NCI-H82 (cell line): ENCODE measurements at regions not wholly inside any gene's neighbourhood (a gene's known extent, or its start where the extent isn't known, plus 50 kb on each side); places are given as distances from the start of the nearest gene placed in this dataset.

Experiments
- DNase-seq: peaks from one replicate; lab custom pipeline; 2025; lab: John Stamatoyannopoulos, UW

- no peak for DNase-seq
Measured at GRCh38 chr13:75050419-75051046, 431.4 kb downstream of the TBC1D4 start.

- DNase-seq, result no peak
Measured at GRCh38 chr13:75049735-75050335, 432.1 kb downstream of the TBC1D4 start.

GRCh38 chr13:75042807-75043206 lies 439.2 kb downstream of the TBC1D4 start:
- no peak for DNase-seq

- DNase-seq, result no peak
Measured at GRCh38 chr13:75038393-75039113, 443.4 kb downstream of the TBC1D4 start.

- no peak for DNase-seq
Measured at GRCh38 chr13:75025956-75026355, 456.0 kb downstream of the TBC1D4 start.

GRCh38 chr13:75024602-75025001 lies 457.4 kb downstream of the TBC1D4 start:
- DNase-seq, result no peak

GRCh38 chr13:75023609-75024008 lies 458.4 kb downstream of the TBC1D4 start:
- DNase-seq, result no peak

- no peak for DNase-seq
Measured at GRCh38 chr13:75021151-75021550, 460.8 kb downstream of the TBC1D4 start.

- no peak for DNase-seq
Measured at GRCh38 chr13:75016225-75016624, 465.7 kb downstream of the TBC1D4 start.

GRCh38 chr13:75013818-75014217 lies 468.2 kb downstream of the TBC1D4 start:
- DNase-seq, result no peak

GRCh38 chr13:75010941-75011340 lies 471.0 kb downstream of the TBC1D4 start:
- DNase-seq, result peak; percentile 78

- no peak for DNase-seq
Measured at GRCh38 chr13:75008926-75009325, 473.0 kb downstream of the TBC1D4 start.

- no peak for DNase-seq
Measured at GRCh38 chr13:74990992-74991391, 491.0 kb downstream of the TBC1D4 start.

- peak; percentile 68 for DNase-seq
Measured at GRCh38 chr13:74987124-74987690, 494.8 kb downstream of the TBC1D4 start.

- DNase-seq, result no peak
Measured at GRCh38 chr13:74986609-74987008, 495.4 kb downstream of the TBC1D4 start.

GRCh38 chr13:74979703-74980102 lies 502.3 kb downstream of the TBC1D4 start:
- peak; percentile 89 for DNase-seq

- peak; percentile 75 for DNase-seq
Measured at GRCh38 chr13:74978591-74978990, 503.4 kb downstream of the TBC1D4 start.

GRCh38 chr13:74977498-74977897 lies 504.5 kb downstream of the TBC1D4 start:
- DNase-seq, result no peak

GRCh38 chr13:74975111-74975510 lies 506.9 kb downstream of the TBC1D4 start:
- no peak for DNase-seq

- DNase-seq, result peak; percentile 21
Measured at GRCh38 chr13:74973935-74974879, 507.8 kb downstream of the TBC1D4 start.

GRCh38 chr13:74969419-74969818 lies 512.5 kb downstream of the TBC1D4 start:
- DNase-seq, result no peak
